Skin epidermis (tissue), 12 donors: ENCODE measurements at regions not wholly inside any gene's neighbourhood (a gene's known extent, or its start where the extent isn't known, plus 50 kb on each side); places are given as distances from the start of the nearest gene placed in this dataset.

Experiments used
- H3K27ac ChIP-seq, 21 experiments: fragments of 200-600 bp; sonication (generic) in 11 of 21; one replicate each; pipeline ENCODE4 v1.5.0; 2020; ENCODE audit warnings: mild to moderate bottlenecking in 3 of 21, inconsistent platforms in 2 of 21, moderate library complexity in 2 of 21
- H3K4me3 ChIP-seq, 7 experiments: fragments of 200-600 bp; sonication (generic) in 2 of 7; one replicate each; pipeline ENCODE4 v1.5.0; 2020; ENCODE audit warnings: inconsistent platforms in 2 of 7, mild to moderate bottlenecking in 2 of 7, moderate library complexity in 1 of 7

GRCh38 chr4:107269175-107269574 lies 233.1 kb upstream of the DKK2 start:
- H3K4me3 ChIP-seq, result no peak overlapping the region

DNA sequence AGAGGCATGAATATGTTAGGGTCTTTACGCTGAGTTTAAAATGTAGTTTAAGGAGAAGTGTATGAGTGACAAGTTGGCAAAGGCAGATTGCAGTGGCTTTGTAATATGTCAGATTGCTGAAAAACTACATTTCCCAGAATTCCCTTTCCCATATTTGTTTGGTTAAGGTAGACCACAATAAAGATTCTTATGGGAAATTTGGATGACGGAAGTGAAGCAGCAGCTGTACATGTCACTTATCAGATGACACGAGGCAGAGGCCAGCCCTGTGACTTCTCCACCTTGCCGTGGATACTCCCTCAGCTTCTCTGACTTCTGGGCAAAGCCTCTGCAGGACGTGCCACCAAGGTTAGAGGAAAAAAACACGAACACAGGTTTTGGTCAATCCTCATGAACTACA lies 229.7 kb upstream of the DKK2 start:
- H3K27ac ChIP-seq, result no peak overlapping the region
- no peak overlapping the region for H3K4me3 ChIP-seq

More at GRCh38 chr4:107269175-107269574, 233.1 kb upstream of the DKK2 start:
- no peak overlapping the region for H3K27ac ChIP-seq

DNA sequence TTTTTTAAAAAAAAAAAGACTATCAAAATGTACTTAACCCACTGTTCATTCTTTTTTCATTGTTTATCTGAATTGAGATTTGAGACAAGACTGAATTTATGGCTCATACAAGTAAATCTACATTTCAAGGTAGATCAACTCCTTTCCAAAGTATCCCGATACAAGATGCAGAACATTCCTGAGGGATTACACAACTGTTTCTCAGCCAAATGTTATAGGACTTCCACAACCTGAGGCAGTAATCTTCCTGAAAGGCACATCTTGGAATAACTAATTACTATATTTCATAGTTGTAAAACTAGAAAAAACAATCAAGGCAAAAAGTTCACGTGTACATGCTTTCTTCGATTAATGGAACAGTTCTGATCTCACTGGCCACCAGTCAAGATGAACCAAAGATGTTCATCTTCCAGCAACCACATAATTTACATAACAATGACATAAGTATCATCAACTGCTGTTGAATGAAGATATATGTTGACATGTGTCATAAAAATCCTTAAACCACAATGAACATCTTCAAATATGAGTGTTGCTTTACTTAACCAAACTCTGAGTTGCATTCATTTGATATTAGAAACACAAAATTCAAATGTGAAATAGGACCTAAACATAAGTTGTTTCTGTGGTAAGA lies 225.2 kb upstream of the DKK2 start:
- no peak overlapping the region for H3K4me3 ChIP-seq

DNA sequence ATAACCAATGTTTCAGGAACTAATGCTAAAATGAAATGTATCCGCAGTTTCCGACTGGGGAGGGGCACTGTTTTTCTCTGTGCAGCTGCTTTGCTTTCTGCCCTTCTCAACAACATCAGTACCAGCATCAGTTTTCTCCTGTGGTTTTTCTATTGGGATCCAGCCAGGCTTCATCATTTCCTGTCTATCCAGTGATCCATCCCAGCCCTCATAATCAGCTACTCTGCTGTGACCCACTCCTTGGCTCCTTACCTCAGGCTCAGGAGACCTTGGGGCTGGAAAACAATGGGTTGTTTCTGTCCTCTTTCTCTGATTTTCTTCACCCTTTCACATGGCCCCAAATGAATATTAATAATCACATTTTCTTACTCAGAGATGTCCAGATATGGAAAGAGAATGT lies 222.2 kb upstream of the DKK2 start:
- H3K4me3 ChIP-seq, result no peak overlapping the region
- no peak overlapping the region for H3K27ac ChIP-seq

More for the DNA sequence above, 225.2 kb upstream of the DKK2 start:
- no peak overlapping the region for H3K27ac ChIP-seq

DNA sequence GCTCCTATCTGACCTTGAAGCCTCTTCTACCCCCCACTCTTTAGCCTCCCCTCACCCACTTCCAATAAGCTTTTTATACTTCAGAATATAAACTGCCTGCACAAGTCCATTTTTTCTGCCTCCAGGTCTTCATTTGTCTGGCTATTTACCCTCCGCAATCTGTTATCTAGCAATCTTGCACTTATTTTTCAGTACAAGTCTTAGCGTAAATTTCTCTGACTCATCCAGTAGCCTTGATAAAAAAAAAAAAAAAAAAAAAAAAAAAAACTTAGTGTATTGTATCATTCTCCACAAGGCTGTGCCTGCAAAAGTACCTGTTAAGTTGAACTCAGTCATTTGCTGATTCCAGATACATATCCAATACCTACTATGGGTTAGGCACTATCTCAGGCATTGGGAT lies 219.5 kb upstream of the DKK2 start:
- no peak overlapping the region for H3K4me3 ChIP-seq
- no peak overlapping the region for H3K27ac ChIP-seq

GRCh38 chr4:107255114-107255513 lies 219.0 kb upstream of the DKK2 start:
- H3K27ac ChIP-seq, result no peak overlapping the region
- no peak overlapping the region for H3K4me3 ChIP-seq

GRCh38 chr4:107253579-107254068 lies 217.5 kb upstream of the DKK2 start:
- no peak overlapping the region for H3K4me3 ChIP-seq
- no peak overlapping the region for H3K27ac ChIP-seq

- Histone ChIP-seq H3K4me3 (no peak overlapping the region), H3K27ac (no peak overlapping the region)
These were observed 217.0 kb upstream of the DKK2 start for GRCh38 chr4:107253090-107253489.

DNA sequence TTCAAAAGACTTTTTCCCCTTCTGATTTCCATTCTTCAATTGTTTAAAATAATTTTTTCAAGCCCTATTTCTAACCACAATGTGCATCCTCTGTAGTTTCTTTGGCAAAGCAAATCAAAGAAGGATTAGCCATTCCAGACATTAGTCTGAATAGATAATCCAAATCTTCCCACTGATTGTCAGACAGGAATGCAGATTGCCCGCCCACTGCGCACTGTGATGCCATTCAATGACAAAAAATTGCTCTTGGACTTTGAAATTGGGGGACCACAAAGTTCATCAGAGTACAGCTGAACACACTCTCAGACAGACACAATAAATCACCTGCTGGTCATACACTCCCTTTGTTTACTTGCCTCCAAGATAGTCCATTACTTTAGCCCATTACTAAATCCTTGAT lies 216.5 kb upstream of the DKK2 start:
- no peak overlapping the region for H3K27ac ChIP-seq
- no peak overlapping the region for H3K4me3 ChIP-seq

- Histone ChIP-seq H3K27ac (no peak overlapping the region), H3K4me3 (no peak overlapping the region)
These were observed 212.5 kb upstream of the DKK2 start for GRCh38 chr4:107248571-107248970.

GRCh38 chr4:107247738-107248137 lies 211.6 kb upstream of the DKK2 start:
- H3K4me3 ChIP-seq, result no peak overlapping the region
- no peak overlapping the region for H3K27ac ChIP-seq

- Histone ChIP-seq H3K4me3 (no peak overlapping the region), H3K27ac (no peak overlapping the region)
These were observed 210.6 kb upstream of the DKK2 start for GRCh38 chr4:107246761-107247160.

DNA sequence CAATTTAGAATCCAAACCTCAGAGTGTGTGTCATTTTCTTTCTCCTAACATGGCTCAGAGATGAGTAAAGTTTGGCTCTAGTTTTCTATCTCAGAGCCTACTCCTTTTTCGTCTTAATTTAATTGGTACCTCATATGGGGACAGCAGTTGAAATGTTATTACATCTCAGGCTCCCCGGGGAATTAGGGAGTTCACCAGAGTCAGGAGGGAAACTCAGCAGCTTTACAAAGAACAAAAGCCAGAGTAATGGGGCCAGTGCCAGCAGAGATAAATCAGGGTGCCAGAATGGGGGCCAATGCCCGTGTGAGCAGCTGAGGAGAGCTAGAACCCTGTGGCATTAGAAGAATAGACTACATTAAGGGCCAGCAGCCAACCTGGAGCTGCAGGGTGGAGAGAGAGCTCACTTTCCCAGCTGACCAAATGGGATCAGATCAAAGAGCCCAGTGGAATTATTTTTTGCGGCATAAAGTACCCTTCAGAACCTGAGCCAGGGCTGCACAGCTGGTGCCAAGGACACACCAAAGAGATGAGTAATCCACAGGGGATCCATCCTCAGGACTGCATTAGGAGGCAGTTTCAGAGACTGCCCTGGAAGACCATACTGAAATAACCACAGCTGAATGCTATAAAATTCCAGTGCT lies 207.1 kb upstream of the DKK2 start:
- H3K27ac ChIP-seq, result no peak overlapping the region

GRCh38 chr4:107220976-107221375 lies 184.9 kb upstream of the DKK2 start:
- Histone ChIP-seq H3K27ac (no peak overlapping the region), H3K4me3 (no peak overlapping the region)

More for the DNA sequence above, 207.1 kb upstream of the DKK2 start:
- no peak overlapping the region for H3K4me3 ChIP-seq

DNA sequence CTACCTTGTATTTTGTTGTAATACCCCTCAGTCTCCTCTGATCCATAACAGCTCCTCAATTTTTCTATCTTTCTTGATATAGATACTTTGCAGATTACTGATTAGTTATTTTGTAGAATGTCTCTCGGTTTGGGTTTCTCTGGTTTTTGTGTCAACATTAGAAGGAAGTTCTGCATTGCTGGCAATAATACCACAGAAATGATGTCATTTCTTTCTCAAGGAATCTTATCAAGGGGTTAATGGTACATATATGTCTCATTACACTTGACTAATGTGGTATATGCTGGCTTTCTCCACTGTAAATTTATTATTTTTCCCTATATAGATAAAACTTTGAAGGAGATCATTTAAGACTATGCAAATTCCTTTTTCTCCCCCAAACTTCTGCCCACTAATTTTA lies 183.6 kb upstream of the DKK2 start:
- H3K4me3 ChIP-seq, result no peak overlapping the region

DNA sequence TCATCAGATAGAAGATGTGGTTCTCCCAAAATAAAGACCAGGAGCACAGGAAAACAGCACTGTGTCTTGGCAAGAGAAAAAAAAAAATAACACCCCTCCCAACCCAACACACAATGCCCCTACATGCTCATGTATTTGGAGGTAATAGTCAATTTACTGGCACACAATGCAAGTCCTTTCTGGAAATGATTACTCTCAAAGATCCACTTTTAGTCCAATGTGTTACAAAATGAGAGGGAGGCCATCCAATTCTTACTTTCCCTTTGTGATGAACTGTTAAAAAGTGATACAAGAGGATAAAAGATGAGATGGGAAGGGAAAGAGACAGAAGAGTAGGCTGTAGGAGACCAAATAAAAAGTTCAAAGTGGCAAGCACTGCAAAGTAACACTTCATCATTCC lies 180.3 kb upstream of the DKK2 start:
- Histone ChIP-seq H3K27ac (no peak overlapping the region), H3K4me3 (no peak overlapping the region)

More for the DNA sequence above, 183.6 kb upstream of the DKK2 start:
- H3K27ac ChIP-seq, result no peak overlapping the region

GRCh38 chr4:107215222-107215621 lies 179.1 kb upstream of the DKK2 start:
- Histone ChIP-seq H3K27ac (no peak overlapping the region), H3K4me3 (no peak overlapping the region)

- Histone ChIP-seq H3K4me3 (no peak overlapping the region), H3K27ac (no peak overlapping the region)
These were observed 177.8 kb upstream of the DKK2 start for GRCh38 chr4:107213880-107214279.

- H3K4me3 ChIP-seq, result no peak overlapping the region
These were observed 177.3 kb upstream of the DKK2 start for GRCh38 chr4:107213410-107213809.

DNA sequence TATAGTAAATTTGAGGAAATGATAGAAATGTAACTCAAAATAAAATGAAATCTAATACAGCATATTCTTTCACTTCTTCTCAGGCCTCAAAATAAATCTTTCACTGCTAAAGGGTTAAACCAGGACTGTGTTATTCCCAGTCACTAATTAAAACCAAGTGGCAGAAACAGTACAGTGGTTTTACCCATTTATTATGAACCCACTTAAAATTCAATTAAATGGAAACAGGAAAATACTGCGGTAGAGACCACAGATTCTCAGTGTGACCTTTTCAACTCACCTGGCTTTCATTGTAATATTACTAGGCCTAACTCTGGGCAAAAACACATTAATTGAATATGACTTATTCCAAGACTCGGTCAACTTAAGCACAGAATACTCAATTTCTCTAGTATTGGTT lies 176.5 kb upstream of the DKK2 start:
- H3K27ac ChIP-seq, result no peak overlapping the region

More at GRCh38 chr4:107213410-107213809, 177.3 kb upstream of the DKK2 start:
- no peak overlapping the region for H3K27ac ChIP-seq

GRCh38 chr4:107210450-107211239 lies 174.5 kb upstream of the DKK2 start:
- Histone ChIP-seq H3K27ac (no peak overlapping the region), H3K4me3 (no peak overlapping the region)

More for the DNA sequence above, 176.5 kb upstream of the DKK2 start:
- H3K4me3 ChIP-seq, result no peak overlapping the region
